ENCODE measurements at regions not wholly inside any gene's neighbourhood (a gene's known extent, or its start where the extent isn't known, plus 50 kb on each side); places are given as distances from the start of the nearest gene placed in this dataset.

GRCh38 chr15:96002890-96003859 lies 327.3 kb upstream of the NR2F2 start:
- TF ChIP-seq HDAC6 (IDR thresholded peaks at IDR 0.05; ENCODE audit: low read depth, low read length) (no peak), NFYB (CRISPR knock-in tag; IDR thresholded peaks at IDR 0.05) (no peak)
